Large intestine (tissue), 3 donors: ENCODE measurements at regions not wholly inside any gene's neighbourhood (a gene's known extent, or its start where the extent isn't known, plus 50 kb on each side); places are given as distances from the start of the nearest gene placed in this dataset.
"Not testable (repeated sequence)": the region's sequence is repeated elsewhere in the genome, so short reads cannot be mapped to it uniquely, and the experiment has no call there.

Experiments
- DNase-seq, 2 donors: peaks; one replicate each; pipeline versions ENCODE4 v3.0.0 to v3.0.0-alpha.2; 2013
- H3K27ac ChIP-seq: one replicate; pipeline ENCODE4 v1.5.1; 2013; ENCODE audit warnings: low read length
- H3K27me3 ChIP-seq: 2 replicates; pipeline ENCODE4 v1.6.1; 2013; ENCODE audit warnings: low read length; ENCODE audit not compliant: control insufficient read depth, insufficient read depth
- H3K36me3 ChIP-seq: 2 replicates; pipeline ENCODE4 v1.6.1; 2013; ENCODE audit warnings: low read length; ENCODE audit not compliant: control insufficient read depth, insufficient read depth
- H3K4me1 ChIP-seq: one replicate; pipeline ENCODE4 v1.6.1; 2013; ENCODE audit warnings: low read length; ENCODE audit not compliant: control insufficient read depth, insufficient read depth
- H3K4me3 ChIP-seq: one replicate; pipeline ENCODE4 v1.5.1; 2013; ENCODE audit warnings: low read length
- H3K9me3 ChIP-seq: one replicate; pipeline ENCODE4 v1.6.1; 2013; ENCODE audit warnings: mild to moderate bottlenecking, low read depth, low read length, moderate library complexity; ENCODE audit not compliant: control insufficient read depth
- WGBS: methylation state at CpG from one replicate; pipeline ENCODE4 v1.1.5; 2013; ENCODE audit warnings: low lambda C conversion rate; ENCODE audit not compliant: insufficient coverage; 5-methylcytosine and 5-hydroxymethylcytosine counted together

DNA sequence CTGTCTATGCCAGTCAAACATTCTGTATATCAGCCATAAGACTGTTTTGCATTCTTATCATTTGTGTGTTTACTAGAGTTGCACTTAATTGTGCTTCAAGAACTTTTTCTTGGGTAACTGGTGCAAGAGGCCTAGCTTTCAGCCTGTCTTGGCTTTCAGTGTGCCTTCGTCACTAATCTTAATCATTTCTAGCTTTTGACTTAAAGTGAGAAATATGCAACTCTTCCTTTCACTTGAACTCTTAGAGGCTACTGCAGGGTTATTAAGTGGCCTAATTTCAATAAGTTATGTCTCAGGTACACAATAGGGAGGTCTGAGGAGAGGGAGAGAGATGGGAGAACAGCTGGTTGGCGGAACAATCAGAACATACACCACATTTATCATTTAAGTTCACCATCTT lies 62.1 kb upstream of the FAN1 start:
- H3K9me3 ChIP-seq, DNase-seq, H3K36me3 ChIP-seq, H3K4me1 ChIP-seq, H3K4me3 ChIP-seq, H3K27ac ChIP-seq, H3K27me3 ChIP-seq: not testable (repeated sequence)
- WGBS, result no CpG with 5 or more reads among the region's 2 CpGs

DNA sequence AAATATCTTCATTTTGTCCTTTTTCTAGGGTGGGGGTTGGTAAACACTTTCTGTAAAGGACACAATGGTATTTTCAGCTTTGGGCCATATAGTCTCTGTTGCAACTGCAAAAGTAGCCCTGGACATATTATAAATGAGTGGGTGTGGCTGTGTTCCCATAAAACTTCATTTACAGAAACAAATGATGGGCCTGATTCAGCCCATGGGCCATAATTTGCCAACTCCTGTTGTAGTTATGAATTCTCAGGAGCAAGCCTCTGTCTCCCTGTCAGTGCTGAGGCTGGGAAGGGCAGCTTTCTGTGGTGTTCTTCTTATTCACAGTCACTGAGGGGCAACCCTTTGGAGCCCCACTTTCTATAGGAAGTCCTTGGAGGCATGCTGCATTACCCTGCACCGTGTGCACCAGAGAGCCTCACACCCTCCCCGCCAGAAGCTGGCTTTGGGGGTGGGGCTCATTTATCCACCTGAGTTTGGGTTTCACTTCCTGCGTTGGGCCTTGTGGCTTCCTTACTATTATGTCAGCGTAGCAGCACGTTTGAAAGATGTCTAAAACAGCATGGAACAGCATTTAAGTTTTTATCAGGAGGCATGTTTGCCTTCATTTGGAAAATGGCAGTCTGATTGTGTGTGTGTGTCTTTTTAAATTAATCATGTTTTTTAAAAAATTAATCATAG lies 60.8 kb upstream of the FAN1 start:
- H3K9me3 ChIP-seq, H3K27ac ChIP-seq, H3K27me3 ChIP-seq, H3K36me3 ChIP-seq, H3K4me1 ChIP-seq, DNase-seq, H3K4me3 ChIP-seq: not testable (repeated sequence)
- WGBS, result no CpG with 5 or more reads among the region's 5 CpGs

DNA sequence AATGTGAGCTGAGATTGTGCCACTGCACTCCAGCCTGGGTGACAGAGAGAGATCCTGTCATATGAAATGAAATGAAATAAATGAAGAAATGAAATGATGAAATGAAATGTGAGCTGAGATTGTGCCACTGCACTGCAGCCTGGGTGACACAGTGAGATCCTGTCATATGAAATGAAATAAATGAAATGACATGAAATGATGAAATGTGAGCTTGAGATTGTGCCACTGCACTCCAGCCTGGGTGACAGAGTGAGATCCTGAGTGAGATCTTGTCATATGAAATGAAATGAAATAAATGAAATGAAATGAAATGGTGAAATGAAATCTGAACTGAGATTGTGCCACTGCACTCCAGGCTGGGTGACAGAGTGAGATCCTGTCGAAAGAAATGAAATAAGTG lies 58.2 kb upstream of the FAN1 start:
- H3K4me3 ChIP-seq, H3K36me3 ChIP-seq, H3K9me3 ChIP-seq, DNase-seq, H3K27me3 ChIP-seq, H3K4me1 ChIP-seq, H3K27ac ChIP-seq: not testable (repeated sequence)
- WGBS, result no CpG with 5 or more reads among the region's 1 CpG
